ENCODE measurements at regions not wholly inside any gene's neighbourhood (a gene's known extent, or its start where the extent isn't known, plus 50 kb on each side); places are given as distances from the start of the nearest gene placed in this dataset.
A peak's percentile ranks its signal among the peaks of the same experiment; 100 is the strongest.

DNA sequence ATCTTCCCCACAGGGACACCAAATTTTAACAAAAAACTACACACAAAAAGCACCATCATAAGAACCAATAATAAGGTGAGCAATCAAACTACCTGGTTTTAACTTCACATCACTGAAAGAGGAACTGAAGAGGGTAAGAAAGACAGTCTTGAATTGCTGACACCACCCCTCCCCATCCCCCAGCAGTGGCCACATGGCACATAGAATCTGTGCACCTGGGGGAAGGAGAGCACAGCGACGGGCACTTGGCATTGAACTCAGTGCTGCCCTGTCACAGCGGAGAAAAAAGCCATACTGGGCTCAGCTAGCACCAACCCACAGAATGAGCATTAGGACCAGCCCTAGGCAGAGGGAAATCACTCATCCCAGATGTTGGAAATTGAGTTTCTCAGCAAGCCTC is 640.0 kb upstream of the ADGRL2 start:
- no peak for DNase-seq (ENCODE audit: low read depth)

DNA sequence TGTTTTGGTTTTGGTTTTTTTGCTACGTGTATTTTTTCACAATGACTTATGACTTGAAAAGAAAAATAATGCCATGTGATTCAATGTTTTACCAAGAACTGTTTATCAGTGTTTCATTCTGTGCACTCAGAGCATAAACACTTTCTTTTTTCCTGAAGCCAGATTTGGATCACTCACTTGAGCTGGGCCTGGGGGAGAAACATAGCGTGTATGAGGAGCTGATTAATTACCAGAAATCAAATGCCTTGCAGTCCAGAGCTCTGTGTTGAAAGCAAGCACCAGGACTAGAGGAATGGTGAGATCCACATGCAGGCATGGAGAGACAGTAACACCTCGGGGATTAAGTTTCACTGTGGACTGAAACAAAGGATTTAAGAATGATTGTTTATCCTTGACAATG is 642.1 kb upstream of the ADGRL2 start:
- DNase-seq (ENCODE audit: low read depth) = no peak

DNA sequence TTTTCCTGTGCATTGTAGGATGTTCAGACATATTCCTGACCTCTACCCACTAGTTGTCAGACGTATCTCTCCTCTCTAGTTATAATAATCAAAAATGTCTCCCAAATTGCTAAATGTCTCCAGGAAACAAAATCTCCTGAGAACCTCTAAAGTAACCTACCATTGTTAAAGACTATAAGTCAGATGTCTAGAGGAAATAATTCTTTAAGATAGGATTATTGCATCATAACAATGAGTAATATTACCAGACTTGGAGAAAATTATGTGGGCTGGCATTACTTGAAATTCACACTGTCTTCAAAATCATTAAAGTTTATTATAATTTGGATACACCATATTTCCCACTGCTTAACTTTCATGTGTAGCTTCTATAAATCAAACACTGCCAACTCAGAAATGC is 643.0 kb upstream of the ADGRL2 start:
- no peak for DNase-seq (ENCODE audit: low read depth)

DNA sequence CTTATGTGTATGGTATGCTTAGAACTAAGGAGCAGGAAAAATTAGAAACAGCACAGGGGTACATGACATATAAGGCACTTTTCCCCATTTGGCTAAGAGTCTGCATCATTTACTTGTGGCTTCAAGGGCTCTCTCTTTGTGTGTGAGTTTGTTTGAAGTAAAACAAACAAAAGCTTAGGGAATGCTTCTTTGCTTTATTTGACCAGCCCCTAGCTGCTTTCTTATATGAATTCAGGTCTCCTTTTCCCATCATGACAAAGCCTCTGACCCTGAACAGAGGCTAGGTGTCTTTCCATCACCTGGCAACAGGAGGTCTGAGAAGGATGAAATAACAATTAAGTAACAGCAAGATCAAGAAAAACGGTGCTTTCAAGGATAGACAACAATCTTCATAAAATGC is 643.8 kb upstream of the ADGRL2 start:
- DNase-seq (ENCODE audit: low read depth) = no peak

DNA sequence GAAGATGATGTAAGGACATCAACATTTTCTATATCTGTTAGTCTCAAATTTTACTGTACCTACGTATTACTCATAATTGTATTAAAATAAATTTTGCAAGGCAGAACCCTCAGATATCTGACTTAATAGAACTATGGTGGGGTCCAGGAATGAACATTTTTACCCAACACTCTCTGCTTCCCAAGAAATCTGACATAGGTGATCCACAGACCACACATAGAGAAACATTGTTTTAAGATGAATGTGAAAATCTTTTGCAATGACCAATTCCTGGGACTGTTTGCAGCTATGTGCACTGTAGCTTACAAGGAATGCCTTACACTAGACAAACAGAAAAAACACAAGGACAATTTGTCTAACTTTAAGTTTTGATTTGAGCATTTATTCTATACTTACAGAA is 645.6 kb upstream of the ADGRL2 start:
- DNase-seq (ENCODE audit: low read depth) = no peak

DNA sequence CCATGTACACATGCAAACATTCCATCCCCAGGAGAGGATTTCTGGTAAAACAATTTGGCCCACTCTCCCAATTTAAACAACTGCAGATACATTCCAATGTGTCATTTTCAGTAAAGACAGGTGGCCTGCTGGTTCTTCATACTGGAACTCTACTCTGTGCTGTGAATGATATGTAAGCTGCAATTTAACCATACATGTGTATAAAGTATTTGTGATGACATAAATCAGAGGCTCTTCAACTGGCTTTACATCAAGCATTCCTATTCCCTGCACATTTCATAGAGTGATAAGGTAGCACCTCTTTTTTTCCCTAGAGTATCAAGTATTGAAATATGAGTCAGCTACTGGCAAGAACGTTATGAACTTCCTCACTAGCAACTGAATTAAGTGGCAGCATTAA is 649.5 kb upstream of the ADGRL2 start:
- DNase-seq (ENCODE audit: low read depth) = no peak

DNA sequence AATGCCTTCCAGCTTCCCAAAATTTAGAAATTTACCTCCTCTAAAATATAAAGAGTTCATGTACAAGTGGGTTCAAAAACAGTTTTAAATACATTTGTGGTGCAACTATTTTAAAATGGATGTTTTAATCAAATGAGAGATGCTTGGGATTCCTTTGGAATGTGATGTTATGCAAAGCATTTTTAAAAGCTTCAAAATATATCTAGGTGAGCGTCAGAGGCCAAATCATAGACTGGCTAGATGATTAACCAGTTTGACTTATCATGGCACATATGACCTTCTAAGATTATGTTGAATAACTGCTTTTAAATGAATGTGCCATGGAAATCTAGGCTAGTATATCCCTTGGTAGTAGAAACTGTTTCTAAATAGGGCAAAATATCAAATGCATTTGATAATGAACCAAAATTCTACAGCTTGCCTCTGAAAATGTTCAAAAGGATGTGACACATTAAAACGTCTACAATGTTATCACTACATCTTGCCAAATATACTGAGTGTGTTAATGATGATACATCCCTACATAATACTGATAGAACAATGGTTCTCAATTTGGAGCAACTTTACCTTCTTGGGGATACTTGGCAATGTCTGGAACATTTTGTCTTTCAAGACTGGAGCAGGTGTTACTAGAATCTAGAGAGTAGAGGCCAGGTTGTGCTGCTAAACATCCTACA is 650.9 kb upstream of the ADGRL2 start:
- no peak for DNase-seq (ENCODE audit: low read depth)

DNA sequence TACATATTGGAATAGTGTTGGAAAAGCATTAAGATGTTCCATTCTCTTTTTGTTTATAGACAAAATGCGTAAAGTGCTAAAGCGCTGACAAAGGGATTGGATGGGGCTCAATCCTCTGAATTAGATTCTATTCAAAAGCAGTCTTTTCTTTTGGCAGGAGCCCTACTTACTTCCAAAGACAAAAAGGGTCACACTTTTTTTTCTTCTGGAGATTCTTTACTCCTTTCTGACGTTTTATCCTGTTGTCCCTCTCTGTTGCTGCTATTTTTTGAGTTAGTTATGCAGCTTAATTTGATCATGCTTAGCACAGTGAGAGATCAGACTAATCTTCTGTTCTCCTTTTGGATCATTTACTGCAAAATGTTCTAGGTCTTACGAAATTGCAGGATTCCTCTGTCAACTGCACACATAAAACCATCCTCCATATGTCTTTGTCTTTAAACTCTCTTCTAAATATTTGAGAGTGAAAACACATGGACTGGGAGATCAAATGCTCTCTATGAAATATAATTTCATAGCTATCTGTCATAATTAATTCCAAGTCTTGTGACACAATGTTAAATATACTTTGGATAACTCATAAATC is 656.4 kb upstream of the ADGRL2 start:
- no peak for DNase-seq (ENCODE audit: low read depth)

DNA sequence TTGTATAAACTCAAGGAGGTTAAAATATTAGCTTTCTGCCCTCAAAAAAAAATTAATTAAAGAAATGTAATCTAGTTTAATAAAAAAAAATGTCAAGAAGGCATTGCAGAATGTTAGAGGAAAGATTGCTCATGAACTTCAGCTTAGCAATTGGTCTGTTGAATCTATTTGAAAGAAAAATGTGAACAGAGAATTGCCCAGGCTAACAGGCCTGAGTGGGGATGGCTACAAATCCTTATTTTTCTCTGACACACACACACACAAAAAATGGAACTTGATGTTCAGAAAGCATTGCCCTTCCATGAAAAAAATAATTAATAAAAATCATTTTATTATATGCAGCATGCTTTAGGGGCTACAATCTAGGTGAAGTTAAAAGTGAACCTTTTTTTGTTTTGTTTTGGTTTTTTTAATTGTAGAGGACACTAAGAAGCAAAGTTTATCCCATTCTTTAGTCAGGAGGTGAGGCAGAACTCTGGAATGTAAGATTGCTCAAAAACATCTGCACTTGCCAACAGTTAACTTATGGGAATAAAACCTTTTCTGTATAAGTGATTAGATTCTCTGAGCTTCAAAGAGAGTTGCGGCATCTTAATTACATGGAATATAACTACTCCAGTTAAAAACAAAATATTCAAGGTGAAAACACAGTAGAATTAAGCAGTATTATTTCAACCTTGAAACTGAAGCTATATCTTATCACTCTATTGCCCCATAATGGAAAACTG is 658.5 kb upstream of the ADGRL2 start:
- DNase-seq (ENCODE audit: low read depth) = no peak

DNA sequence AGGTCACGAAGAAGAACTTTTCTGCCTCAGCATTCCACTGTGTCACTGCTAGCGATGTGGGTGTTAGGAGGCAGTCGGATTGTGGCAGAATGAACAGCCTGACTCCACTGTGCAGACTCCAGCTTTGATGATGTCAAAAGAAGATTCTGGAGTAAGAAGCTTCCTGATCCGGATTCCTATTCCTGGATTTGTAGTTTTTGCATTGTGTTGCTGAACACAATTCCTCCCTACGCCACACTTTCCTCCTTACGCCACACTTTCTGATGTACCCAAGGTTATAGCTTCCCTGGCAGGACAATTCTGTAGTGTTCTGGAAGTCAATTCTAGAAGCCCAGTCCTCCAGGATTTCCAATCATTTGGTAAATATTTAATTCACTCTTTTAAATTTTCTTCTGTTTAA is 665.2 kb upstream of the ADGRL2 start:
- no peak for DNase-seq (ENCODE audit: low read depth)

DNA sequence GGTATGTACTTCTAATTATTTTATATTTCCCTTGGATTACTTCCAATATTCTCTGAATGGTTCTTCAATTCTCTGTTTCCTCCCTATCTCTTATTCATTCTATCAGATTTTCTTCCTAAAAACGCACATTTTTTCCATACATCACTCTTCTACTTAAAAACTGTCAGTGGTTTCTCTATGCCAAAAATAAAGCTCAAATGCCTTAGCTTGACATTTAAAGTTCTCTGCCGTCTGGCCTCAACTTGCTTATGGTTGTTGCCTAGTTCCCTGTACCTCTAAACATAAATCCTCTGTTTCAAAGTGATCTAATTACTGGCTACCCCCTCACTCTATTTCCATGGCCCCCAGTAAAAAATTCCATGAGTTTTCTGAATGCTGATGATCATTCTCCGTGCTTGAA is 671.0 kb upstream of the ADGRL2 start:
- no peak for DNase-seq (ENCODE audit: low read depth)

DNA sequence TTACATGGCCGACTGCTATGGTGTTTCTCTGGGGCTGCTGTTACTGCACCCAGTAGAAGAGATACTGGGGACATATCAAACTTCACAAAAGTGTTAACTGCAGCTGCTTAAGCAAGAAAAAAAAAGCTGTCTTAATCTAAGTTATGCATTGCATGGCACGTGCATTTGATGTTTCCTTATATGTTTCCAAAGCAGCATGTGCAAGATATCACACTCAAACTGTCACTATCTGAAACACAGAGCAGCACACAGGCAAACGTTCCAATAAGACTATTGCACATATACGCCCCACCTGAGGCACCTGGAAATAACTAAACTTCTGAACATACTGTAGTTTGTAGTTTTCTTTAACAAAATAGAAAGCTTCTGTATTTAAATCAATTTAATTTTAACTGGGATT is 671.4 kb upstream of the ADGRL2 start:
- DNase-seq (ENCODE audit: low read depth) = no peak

DNA sequence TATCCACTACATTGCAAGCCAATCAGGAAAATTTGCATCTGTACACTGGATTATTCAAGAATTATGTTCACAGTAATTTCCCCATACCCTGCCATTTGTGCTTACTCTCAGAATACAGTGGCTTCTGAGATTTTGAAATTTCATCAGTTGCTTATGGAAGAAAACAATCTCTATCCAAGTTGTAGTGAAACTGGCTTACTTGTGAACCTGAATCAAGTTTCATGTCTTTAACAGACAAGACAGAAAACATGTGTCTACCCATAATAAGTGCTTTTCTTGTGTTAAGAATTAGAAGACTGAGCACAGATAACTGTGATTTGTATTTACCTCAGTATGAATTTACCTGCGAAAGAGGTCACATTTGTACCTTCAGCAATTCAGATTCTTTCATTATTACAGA is 672.7 kb upstream of the ADGRL2 start:
- DNase-seq (ENCODE audit: low read depth) = no peak

DNA sequence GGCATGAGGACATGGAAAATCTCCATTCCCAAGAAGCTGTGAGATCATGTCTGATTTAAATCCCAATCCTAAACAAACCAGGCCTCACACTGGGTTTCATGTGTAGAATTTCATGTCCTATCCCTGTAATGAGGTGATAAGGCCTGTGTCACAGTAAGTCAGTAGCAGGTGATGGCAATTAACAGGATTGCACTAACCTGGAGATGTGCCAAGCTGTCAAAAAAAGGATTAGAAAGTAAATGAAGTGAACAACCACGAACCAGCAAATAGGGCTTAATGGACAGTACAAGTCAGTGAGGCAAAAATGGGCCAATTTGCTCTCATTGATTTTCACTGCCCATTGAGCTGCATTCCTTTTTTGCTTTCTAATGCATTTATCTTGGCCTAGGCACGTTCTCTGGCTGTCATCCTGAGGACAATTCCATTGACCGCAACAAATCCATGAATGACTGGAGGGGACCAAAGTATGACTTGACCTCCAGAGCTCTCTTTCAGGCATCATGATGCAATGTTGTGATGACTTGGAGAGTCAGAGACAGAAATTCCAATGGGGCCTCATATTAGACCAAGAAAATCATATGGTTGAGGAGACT is 673.6 kb upstream of the ADGRL2 start:
- no peak for DNase-seq (ENCODE audit: low read depth)

DNA sequence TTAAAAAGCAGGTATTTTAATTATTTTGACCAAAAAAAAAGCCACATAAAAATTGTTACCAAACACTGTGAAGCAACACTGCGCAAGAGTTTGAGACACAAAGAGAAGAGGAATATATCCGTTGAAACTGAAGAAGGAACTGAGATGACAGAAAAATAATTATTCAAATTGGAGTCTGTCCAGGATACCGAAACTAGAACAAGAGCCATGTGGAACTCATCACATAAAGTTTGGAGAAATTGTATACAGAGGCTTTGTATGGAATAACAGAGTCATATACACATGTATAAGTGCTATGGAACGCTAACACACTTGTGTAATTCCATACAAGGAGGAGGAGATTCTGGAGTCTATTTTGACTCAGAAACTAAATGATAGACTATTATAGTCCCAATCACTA is 675.1 kb upstream of the ADGRL2 start:
- DNase-seq (ENCODE audit: low read depth) = peak; percentile 11

DNA sequence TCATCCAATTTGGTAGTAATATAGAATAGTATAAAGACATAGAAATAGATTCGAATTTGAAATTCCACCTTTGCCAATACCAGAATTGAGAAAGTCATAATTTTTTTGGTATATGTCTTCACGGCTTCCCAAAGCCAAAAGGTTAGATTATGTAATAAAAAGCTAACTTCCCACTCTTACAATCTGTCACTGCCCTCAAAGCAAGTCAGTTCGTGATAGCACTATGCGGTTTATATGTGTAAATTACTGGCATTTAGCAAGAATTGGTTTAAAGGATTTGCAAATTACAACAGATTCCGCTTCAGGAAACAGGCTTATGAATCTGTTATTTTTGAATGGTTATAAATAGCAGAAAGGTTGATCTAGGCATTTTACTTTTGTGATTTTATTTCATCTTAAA is 679.4 kb upstream of the ADGRL2 start:
- no peak for DNase-seq (ENCODE audit: low read depth)

DNA sequence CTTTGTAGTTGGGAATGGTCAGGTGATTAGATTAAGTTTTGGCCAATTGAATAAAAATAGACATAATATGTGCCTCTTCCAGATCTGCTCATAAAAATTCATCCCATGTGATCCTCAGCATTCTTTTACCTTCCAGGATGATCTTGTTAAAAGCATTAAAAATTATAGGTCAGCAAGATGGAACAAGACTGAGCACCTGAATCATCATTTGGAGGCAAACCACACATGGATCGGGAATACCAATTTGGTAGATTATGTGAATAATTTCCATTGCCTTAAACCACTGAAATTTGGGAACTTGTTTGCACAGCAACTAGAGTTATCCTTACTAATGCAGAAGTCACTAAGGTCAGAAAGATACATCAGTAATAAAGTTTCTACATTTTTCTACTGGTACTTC is 681.4 kb upstream of the ADGRL2 start:
- DNase-seq (ENCODE audit: low read depth) = no peak

DNA sequence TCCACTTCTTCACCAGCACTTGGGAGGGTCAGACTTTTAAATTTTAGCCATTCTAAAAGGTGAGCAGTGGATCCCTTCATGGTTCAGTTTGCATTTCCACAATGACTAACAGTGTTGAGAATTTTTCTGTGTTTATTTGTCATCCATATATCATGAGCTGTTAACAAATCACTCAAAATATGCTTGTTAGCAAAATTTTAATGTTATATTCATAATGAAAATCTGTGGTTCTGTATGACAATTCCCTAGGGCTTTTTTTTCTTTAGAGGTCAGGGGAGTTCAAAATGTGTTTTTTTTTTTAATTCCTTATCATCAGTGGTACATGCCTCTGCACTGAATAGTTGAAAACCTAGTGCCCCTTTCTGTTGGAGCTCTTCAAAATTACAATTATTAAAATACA is 682.2 kb upstream of the ADGRL2 start:
- no peak for DNase-seq (ENCODE audit: low read depth)

DNA sequence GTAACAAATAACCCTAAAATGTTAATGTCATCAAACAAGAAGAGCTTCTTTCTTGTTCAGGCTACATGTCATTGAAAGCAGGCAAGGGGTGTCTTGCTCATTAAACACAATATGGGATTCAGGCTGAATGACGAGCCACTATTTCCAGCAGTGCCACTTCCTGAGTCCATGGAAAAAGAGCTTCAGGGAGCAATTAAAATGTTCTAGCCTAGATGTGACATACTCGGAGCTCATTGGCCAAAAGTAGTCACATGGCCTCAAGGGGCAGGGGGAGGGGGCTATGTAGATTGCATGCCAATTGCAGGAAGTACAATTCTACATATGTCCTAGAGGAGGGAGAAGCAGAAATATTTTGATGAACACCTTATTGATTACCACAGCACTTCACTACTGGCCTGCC is 685.3 kb upstream of the ADGRL2 start:
- DNase-seq (ENCODE audit: low read depth) = no peak

DNA sequence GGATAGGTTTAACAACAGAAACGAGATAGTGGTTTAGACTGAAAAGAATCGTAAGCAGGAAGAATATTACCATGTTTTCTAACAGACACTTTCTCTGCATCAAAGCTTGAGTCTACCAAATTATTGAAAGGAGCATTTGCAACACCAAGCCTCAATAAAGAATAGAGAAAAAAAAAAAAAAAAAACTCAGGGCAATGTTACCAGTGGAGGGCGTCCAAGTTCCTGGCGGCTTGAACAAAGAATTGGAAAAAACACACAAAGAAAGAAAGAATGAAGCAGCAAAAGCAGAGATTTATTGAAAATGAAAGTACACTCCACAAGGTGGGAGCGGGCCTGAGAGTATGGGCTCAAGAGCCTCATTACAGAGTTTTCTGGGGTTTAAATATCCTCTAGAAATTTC is 686.5 kb upstream of the ADGRL2 start:
- DNase-seq (ENCODE audit: low read depth) = no peak

DNA sequence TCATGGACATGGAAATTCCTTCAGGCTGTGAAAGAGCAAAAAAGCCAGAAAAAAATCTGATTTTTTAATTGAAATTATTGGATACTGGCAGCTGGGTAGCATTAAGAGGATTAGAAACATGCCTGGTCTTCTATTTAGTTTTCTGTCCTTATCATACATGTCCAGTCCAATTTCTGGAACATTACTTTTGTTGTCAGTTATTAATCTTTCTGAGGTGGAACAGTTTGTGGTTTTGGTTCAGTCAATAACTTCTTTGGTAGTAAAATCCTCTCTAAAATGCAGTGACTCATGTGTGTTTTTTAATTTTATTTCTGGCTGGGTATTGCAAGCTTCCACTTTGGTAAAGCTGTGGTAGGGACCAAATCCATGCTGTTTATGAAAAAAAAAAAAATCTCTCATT is 687.0 kb upstream of the ADGRL2 start:
- no peak for DNase-seq (ENCODE audit: low read depth)

DNA sequence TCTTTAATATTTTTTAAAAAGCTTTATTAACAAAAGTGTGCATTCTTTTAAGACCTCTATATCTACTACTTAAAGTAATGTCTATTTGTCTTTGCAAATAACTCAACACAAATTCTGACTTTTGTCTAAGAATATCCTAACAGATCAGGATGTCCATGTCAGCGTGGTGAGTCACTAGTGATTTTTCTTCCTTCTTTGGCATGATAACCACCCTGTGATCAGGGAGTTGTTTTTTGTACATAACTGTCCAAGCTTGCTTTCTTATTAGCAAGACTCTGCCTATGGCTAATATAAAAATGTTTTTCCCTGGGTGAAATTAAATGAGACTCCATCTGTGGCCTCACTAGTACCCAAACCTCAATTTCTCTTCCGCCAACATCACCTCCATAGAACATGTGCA is 688.9 kb upstream of the ADGRL2 start:
- DNase-seq (ENCODE audit: low read depth) = no peak

DNA sequence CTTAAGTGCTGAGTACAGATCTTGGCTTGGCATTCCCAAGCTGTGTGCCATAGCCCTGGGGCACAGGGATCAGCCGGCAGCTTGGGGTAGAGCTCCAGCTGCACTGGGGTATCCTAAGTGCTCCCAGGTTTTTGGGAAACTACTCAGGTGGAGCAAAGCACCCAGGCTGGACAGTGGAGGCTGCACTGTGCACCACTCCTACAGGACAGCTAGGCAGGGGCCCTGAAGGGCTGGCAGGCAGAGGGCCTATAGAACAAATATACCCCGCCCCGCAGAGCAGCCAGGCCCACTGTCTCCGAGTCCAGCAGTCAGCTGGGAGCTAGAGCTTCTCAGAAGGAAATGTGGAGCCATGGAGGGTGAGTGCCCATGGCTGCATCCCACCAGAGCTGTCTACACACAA is 691.7 kb upstream of the ADGRL2 start:
- no peak for DNase-seq (ENCODE audit: low read depth)

Measured in forelimb muscle (tissue), 1 donor.